Stimulated activated CD8-positive, alpha-beta memory T cell treated with anti-CD3 and anti-CD28 coated beads, Interleukin-7, amount 100 ng/mL, for 1 hour (primary cell): ENCODE measurements at regions not wholly inside any gene's neighbourhood (a gene's known extent, or its start where the extent isn't known, plus 50 kb on each side); places are given as distances from the start of the nearest gene placed in this dataset.

ENCODE experiments used
- DNase-seq, 2 donors: peaks; one replicate each; pipeline ENCODE4 v3.0.0-alpha.2; 2020; ENCODE audit warnings: low read depth in 2 of 2

- no peak for DNase-seq
These were observed 151.4 kb upstream of the ETV3 start for GRCh38 chr1:157289424-157290105.

- DNase-seq = no peak
These were observed 150.8 kb upstream of the ETV3 start for GRCh38 chr1:157288996-157289395.

- DNase-seq = no peak
These were observed 150.3 kb upstream of the ETV3 start for GRCh38 chr1:157288492-157288891.

- no peak for DNase-seq
These were observed 149.8 kb upstream of the ETV3 start for GRCh38 chr1:157288006-157288405.

- no peak for DNase-seq
These were observed 149.3 kb upstream of the ETV3 start for GRCh38 chr1:157287462-157287861.

GRCh38 chr1:157286646-157287420 lies 148.6 kb upstream of the ETV3 start:
- no peak for DNase-seq

GRCh38 chr1:157286096-157286495 lies 147.9 kb upstream of the ETV3 start:
- DNase-seq = no peak

GRCh38 chr1:157284451-157284850 lies 146.3 kb upstream of the ETV3 start:
- no peak for DNase-seq

GRCh38 chr1:157279802-157280140 lies 141.6 kb upstream of the ETV3 start:
- no peak for DNase-seq

- no peak for DNase-seq
These were observed 141.1 kb upstream of the ETV3 start for GRCh38 chr1:157279138-157279801.

- no peak for DNase-seq
These were observed 140.4 kb upstream of the ETV3 start for GRCh38 chr1:157278383-157279137.

- no peak for DNase-seq
These were observed 139.7 kb upstream of the ETV3 start for GRCh38 chr1:157277913-157278312.

- no peak for DNase-seq
These were observed 139.1 kb upstream of the ETV3 start for GRCh38 chr1:157277281-157277680.

GRCh38 chr1:157274698-157275534 lies 136.7 kb upstream of the ETV3 start:
- DNase-seq = no peak

- no peak for DNase-seq
These were observed 134.7 kb upstream of the ETV3 start for GRCh38 chr1:157272729-157273524.

- DNase-seq = no peak
These were observed 134.1 kb upstream of the ETV3 start for GRCh38 chr1:157272264-157272663.

- no peak for DNase-seq
These were observed 132.6 kb upstream of the ETV3 start for GRCh38 chr1:157270705-157271274.

- no peak for DNase-seq
These were observed 131.6 kb upstream of the ETV3 start for GRCh38 chr1:157269656-157270375.

- no peak for DNase-seq
These were observed 124.7 kb upstream of the ETV3 start for GRCh38 chr1:157262891-157263290.
